NCI-H2107 treated with DMSO at 0.1 percent for 48 hours (cell line): ENCODE measurements at regions not wholly inside any gene's neighbourhood (a gene's known extent, or its start where the extent isn't known, plus 50 kb on each side); places are given as distances from the start of the nearest gene placed in this dataset.
"Not testable (repeated sequence)": the region's sequence is repeated elsewhere in the genome, so short reads cannot be mapped to it uniquely, and the experiment has no call there.

Experiments used
- DNase-seq: peaks from one replicate; lab custom pipeline; 2025; ENCODE audit not compliant: unreplicated experiment; lab: John Stamatoyannopoulos, UW

DNA sequence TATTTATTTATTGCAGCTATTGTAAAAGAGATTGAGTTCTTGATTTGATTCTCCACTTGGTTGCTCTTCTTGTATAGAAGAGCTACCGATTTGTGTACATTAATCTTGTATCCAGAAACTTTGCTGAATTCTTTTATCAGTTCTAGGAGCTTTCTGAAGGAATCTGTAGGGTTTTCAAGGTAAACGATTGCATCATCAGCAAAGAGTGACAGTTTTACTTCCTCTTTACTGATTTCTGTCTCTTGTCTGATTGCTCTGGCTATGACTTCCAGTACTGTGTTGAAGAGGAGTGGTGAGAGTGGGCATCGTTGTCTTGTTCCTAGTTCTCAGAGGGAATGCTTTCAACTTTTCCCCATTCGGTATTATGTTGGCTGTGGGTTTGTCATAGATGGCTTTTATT, 103.1 kb downstream of the CAPZA3 start:
- not testable (repeated sequence) for DNase-seq

DNA sequence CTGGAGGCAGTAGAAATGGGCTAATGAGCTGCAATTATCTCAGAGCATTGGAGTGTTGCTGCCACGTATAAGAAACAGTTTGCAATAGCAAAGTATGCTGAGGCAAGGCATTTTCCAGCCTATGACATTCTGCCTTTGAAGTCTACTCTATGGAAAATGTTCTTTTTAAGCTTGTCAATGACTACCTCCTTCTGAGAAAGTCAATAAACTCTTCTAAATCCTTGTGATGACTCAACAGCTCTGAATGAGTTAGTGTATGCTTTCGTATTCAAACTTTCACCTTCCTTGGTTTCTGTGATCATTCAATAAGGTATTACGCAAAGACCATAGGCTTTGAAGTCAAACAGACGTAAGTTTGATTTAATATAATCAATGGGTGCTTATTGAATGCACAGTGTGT, 111.2 kb downstream of the CAPZA3 start:
- DNase-seq, result no peak

DNA sequence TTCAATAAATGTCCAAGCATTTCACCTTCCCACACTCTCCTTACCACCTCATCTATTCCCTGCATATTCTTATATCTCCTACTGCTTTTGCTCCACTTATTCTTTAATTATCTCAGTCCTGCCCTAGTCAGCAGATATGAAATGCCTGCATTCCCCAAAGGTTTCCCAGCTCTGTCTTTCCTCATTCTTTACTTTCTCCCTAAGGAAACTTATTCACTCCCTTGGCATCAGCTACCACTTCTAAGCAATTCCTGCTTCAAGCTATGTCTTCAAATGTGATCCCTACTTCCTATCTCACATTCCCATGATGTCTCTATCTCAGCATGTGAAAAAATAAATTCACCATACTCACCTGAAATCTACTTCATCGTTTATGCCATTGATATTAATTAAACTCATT, 111.8 kb downstream of the CAPZA3 start:
- no peak for DNase-seq

DNA sequence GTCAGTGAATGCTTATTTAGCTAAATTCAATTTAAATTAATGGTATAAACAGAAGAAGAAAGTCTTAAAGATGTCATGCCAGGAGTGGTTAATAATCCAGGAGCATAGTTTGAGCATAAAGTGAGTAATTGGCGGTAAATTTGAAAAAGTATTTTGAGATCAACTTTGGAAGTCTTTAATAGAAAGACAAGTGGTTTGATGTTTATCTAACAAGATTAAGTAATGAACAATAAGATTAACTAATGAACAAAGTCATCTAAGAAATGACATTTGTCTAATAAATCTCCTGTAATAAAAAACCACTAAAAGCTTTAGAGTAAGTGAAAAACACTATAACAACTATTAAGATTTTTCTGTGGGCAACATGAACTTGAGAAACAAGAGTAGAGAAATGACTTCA, 112.8 kb downstream of the CAPZA3 start:
- DNase-seq, result no peak

DNA sequence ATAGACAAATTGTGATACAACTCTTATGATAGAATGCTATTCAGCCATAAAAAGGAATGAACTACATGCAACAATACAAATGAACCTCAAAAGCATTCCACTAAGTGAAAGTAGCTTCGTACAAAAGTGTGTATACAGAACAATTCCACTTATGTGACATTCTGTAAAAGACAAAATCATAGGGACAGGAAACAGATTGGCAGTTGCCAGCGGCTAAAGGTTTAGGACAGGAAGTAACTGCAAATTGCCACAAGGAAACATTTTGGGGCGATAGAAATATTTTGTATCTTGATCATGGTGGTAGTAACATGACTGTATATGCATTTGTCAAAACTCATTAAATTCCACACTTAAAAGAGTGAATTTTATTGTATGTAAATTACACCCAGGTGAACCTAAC, 113.4 kb downstream of the CAPZA3 start:
- no peak for DNase-seq

DNA sequence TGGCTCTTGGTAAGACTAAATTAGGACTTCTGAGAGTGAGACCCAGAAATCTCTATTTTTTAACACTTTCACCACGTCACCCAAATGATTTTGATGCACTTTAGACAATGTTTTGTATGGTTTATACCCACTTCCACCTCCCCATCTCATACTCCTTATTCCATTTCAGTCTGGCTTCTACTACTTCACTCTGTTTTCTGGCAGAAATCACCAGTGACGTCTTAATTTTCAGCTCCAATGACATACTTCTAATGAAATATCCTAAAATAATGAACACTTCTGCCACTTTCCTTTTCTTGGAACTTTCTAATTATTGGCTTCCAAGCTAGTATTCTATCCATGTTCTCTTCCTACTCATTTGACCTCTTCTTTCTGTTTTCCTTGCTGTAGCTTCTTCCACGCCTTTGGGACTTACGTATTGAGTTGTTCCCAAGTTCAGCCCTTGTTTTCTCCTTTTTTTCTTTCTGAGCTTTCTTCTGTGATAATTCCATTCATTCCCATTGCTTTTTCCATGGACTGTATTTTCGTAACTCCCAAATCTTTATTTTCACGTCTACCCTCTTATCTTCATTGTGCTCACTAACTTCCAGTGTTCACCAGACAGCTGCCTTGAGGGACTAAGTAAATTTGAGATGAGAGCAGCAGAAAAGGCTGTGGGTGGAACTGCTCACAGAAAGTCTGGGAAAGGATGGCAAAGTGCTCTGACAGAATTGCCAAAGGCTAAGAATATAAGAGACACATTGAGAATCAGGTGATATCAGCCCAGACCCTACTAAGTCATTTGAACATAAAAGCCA, 115.8 kb downstream of the CAPZA3 start:
- no peak for DNase-seq

DNA sequence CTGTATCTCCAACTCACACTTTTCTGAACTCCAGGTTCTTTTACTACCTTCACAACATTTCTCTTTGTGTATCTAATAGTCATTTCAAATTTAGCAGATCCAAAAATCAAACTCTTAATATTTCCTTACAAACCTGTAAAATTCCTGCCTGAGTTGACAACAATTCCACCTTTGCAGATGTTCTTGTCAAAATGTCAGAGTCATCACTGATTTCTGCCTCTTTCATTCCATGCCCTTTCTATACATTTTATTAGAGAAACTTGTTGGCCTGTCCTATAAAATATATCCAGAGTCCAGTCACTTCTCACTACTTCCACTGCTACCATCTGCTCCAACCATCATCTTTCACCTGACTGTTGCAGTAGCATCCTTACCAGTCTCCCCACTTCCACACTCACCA, 119.7 kb downstream of the CAPZA3 start:
- no peak for DNase-seq

DNA sequence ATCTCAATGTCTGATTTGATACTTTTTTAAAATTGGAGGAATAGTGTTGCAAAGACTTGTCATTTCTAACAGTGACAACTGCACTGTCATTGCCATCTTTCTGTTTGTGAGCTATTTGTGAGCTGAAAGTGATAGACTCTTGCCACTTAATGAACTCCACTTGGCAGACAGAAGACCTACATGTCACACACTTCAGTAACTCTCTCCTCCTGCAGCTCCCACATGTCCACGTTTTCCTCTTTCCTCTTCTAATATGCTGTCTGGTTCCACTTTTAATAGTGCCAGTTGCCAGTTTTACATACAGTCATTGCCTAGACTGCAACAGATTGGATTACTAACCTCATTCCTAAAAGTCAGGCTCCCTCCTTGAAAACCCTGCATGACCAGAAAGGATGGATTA, 121.5 kb downstream of the CAPZA3 start:
- DNase-seq, result no peak

DNA sequence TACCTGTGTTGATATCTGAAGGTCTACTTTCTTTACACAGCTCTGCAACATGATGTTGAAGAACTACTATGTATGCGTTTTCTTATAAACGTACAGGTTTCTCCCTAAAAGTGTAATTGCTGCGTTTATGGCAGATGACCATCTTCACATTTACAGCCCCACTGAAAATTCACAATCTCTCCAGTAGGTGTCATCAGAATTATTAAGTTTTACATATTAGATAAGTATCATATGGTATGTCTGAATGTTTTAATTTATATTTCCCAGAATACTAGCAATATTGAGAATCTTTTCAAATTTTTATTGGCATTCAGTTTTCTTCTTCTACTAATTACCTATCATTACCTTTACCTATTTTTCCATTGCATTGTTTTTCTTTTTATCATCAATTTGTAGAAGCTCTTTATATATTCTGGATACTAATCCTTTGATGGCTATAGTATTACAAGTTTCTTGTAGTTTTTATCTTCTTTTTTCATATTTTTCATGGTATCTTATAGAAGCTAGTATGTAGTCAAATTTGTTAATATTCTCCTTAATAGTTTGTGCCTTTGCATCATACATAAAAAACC, 123.5 kb downstream of the CAPZA3 start:
- no peak for DNase-seq

DNA sequence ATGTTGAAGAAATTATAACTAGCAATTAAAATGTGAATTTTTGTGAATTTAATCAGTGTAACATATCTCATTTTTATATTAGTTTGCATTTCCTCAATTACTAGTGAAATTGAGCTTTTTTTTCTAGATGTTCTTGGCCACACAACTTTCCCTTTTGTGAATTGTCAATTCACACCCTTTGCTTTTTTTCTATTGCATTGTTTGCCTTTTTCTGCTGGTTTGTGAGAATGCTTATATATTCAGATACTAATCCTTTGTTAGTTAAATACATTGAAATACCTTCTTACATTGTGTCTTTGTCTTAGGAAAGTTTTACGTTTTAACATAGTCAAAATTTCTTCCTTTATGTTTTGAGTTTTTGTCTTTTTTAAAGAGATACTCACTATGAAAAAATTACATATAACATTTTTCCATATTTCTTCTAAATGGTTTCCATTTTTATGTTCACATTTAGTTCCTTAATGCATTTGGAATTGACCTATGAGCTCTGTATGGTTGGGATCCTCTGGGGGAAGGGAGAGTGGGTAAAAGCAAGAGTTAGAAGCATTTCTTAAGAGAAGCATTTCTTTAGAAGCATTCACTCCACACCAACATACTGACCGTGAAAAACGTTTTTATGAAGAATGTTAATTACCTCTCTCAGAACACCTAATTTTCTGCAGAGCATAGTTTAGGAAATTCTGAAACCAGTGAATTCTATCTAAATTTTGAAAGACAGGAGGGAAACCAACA, 126.0 kb downstream of the CAPZA3 start:
- DNase-seq, result no peak

DNA sequence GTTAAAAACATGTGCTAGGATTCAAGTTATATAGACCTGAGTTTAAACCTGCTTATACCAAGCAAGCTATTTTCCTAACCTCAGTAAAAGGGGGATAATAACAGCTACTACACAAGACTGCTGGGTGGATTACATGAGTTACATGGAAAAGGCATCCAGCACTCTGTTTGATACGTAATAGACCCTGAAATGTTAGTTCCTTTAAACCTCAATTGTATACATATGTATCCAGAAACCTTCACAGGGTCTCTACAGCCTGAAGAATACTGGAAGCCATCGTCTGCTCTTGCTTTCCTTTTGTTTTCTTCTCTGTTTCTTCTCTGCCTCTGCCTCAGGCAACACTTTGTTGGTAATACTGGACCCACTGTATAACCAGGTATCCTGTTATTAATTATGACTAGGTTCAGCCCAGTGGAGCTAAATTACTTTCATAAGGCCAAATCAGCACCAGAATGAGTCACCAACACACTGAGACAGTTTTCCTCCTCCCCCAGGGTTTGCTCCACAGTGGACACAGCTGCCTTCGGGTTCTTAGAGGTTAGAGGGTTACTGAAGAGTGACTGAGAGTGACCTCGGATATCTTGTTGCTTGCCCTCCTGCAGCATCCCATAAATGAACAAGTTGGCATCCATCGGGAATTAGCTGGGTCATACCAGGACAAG, 127.1 kb downstream of the CAPZA3 start:
- DNase-seq, result no peak

DNA sequence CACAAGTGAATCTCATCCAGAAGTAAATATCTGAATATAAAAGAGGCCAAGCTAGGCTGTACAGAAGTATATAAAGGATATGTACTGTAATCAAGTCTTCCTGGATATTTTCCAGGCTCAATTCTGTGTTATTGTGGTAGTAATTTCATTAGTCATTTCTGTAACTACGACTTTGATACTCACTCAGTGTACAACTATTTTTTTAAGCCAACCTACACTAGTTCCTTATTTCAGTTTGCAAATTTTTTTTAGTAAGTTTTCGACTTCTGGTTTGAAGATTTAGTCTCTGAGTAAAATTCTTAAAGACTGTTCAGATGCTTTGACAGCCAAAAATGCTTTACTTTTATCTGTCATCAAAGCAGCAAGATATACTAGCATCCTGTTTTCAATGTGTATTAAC, 130.8 kb downstream of the CAPZA3 start:
- no peak for DNase-seq

DNA sequence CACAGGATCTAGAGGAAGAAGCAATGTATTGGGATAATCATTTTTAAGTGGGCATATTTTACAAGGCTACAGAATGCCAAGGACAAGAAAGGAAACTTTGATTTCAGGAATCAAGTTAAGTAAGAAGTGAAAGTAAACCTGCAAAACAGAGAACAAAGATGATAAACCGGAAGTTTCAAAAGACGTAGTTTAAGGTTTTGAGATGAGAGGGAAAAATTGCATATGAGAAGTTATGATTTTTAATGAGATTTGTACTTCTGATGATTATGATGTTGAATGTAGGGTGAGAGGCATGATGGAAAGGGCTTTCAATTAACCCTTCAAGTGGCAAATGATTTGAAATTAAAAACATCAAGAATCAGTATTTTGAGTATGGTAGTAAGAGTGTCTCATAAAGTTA, 134.9 kb downstream of the CAPZA3 start:
- DNase-seq, result no peak

DNA sequence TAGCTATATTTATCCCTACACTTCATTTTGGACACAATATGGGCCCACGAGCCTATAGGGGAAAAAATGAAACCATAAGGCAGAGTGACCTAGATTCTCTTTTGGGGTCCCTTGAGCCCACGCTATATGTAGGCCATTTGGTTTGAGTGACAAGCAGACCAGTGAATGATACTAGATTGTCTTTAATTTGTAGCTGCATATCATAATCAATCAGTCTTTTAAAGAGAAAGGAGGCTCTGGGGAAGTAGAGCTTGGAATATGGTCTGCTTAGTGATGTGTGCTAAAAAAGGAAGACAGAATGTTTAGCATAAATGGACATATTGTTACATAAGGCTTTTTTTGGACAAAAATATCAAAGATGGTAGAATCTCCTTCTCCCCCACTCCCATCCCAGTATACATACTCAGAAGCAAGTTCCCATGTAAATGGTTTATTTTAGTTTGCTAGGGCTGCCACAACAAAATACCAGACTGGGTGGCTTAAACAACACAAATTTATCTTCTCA, 140.8 kb downstream of the CAPZA3 start:
- DNase-seq, result no peak

DNA sequence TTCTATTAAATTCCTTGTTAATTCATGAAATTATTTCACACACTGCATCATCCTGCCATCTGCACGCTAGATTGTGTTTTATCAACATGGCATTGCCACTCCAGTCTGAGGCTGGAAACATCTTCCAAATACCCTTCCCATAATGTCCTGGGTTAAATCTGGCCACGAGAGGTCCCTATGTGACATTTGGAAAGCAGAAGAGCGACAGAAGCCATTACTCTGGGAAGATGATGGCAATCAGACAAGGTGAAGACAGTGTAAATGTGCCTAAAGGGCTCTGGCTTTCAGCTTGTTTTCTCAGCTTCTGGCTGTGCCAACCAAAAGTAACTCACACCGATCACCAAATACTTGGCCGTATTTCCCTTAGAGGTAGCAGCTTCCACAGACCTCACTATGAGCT, 144.8 kb downstream of the CAPZA3 start:
- no peak for DNase-seq

DNA sequence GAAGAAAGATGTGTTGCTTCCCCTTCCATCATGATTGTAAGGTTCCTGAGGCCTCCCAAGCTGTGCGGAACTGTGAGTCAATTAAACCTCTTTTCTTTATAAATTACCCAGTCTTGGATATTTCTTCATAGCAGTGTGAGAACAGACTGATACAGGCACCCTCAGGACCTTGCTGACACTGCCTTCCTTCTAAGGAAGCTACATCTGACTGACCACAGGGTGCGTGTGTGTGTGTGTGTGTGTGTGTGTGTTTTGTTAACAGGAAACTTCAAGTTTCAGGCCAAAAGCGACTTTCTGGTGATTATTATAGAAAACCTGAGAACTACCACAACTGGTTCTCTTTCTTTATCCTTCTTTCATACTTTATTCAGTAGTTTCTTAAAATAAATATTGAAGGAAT, 149.0 kb downstream of the CAPZA3 start:
- DNase-seq, result no peak

DNA sequence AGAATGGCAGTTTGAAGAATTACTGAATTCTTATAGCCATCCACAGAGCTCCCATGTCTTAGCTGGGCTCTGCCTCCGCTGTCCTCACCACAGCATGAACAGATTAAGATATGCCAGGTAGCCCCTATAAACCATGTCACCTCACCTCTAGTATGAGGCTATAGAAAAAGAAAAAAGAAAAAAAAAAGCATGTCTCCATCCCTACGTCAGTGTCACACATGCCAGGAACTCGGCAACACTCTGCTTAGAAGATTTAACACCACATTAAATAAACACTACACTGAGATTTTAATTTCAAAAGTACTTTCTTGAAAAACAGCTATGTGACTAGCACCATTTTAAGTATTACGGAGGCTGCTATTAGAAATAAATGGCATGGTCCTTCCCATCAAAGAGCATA, 149.4 kb downstream of the CAPZA3 start:
- DNase-seq, result no peak

DNA sequence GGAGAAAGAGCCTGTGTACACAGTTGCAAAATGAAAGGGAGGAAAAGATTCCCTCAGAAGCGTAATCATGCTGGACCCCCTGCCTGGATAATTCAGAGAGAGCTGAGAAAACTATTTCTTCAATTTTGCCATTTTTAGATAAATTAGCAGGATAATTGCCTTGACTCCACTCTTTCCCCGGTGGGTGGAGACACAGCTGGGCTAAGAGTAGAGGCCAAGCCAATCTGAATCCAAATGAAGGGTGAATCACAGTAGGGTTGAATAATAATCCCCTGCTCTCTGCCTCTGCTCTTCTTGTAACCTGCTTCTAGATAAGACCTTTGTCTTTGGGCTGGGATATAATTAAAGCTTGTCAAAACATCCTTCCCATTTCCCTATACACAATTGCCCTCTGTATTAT, 150.1 kb downstream of the CAPZA3 start:
- DNase-seq, result no peak

DNA sequence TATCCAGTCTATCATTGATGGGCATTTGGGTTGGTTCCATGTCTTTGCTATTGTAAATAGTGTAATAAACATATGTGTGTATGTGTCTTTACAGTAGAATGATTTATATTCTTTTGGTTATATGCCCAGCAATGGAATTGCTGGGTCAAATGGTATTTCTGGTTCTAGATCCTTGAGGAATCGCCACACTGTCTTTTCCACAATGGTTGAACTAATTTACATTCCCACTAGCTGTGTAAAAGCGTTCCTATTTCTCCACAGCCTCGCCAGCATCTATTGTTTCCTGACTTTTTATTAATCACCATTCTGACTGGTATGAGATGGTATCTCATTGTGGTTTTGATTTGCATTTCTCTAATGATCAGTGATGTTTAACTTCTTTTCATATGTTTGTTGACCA, 152.7 kb downstream of the CAPZA3 start:
- not testable (repeated sequence) for DNase-seq

DNA sequence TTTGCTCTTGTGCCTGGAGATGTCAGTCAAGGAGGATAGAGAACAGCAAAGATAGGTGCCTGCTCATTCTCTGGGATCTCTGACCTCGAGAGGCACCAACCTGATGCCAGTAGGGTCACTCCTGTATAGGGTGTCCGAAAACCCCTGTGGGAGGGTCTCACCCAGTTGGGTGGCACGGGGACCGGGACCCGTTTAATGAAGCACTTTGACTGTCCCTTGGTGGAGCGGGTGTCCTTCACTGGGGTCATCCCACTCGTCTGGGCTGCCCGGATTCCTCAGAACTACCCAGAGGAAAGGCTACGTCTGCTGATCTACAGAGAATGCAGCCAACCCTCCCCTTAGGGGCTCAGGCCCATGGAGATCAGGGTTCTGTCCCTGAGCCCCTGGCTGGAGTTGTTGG, 157.6 kb downstream of the CAPZA3 start:
- no peak for DNase-seq

DNA sequence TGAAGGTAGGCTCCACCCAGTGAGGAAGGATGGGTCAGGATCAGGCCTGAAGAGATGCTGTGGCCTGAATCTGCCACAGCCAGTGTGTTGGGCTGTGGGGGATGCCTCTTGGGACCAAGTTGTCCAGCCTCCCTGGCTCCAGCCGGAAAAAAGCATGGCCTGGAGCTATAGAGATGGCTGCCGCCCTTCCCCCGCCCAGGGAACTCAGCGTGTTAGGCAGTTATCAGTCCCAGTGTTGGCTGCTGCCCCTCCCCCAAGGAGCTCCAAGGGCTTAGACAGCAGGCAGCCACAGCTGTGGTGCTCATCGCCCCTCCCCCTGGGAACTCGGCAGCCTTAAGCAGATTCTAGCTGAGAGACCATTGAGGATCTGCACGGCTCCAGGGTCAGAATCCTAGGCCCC, 158.0 kb downstream of the CAPZA3 start:
- no peak for DNase-seq

DNA sequence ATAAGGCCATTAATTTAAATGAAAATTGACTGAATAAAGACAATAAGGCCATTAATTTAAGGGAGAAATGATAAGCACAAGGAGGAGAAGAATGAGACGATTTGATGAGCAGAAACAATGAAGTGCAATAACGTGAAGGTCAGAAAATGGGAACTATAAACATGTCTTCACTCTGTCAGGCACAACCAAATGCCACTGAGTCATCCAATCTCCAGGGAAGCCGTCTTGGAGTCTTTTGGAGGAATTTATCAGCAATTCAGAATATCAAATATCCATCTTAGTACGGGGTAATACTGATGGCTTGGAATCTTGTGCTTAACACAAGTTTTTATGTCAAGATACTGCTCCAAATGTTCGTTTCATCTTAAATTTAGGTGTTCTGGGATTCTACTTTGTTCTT, 159.9 kb downstream of the CAPZA3 start:
- DNase-seq, result no peak
